Activated CD4-positive, alpha-beta T cell treated with anti-CD3 and anti-CD28 coated beads, Interleukin-2, amount 50 U/mL, for 1 hour (primary cell): ENCODE measurements at regions not wholly inside any gene's neighbourhood (a gene's known extent, or its start where the extent isn't known, plus 50 kb on each side); places are given as distances from the start of the nearest gene placed in this dataset.
"Not testable (repeated sequence)": the region's sequence is repeated elsewhere in the genome, so short reads cannot be mapped to it uniquely, and the experiment has no call there.

Experiments
- DNase-seq: peaks from one replicate; pipeline ENCODE4 v3.0.0-alpha.2; 2020

DNA sequence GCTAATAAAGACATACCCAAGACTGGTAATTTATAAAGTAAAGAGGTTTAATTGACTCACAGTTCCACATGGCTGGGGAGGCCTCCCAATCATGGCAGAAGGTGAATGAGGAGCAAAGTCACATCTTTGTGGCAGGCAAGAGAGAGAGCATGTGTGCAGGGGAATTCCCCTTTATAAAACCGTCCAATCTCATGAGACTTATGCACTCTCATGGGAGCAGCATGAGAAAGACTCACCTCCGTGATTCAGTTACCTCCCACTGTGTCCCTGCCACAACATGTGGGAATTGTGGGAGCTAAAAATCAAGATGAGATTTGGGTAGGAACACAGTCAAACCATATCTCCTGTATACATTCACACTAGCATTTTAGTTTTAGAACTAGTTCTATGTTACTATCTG, 101.7 kb upstream of the NIPA1 start:
- DNase-seq, result not testable (repeated sequence)

DNA sequence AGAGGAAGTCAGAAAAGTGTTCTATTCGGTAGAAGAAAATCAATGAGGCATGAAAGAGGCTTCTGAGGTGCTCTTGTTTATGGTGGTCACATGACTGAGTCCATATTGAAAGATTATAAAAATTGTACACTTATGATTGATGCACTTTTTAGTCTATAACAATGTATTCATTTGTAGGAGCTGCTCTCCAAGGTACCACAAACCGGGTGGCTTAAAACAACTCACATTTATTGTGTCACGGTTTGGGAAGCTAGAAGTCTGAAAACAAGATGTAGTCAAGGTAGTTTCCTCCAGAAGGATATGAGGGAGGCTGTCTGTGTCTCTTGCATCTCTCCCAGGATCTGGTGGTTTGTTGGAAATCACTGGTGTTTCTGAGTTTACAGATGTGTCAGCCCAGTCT, 86.6 kb upstream of the NIPA1 start:
- DNase-seq, result not testable (repeated sequence)

DNA sequence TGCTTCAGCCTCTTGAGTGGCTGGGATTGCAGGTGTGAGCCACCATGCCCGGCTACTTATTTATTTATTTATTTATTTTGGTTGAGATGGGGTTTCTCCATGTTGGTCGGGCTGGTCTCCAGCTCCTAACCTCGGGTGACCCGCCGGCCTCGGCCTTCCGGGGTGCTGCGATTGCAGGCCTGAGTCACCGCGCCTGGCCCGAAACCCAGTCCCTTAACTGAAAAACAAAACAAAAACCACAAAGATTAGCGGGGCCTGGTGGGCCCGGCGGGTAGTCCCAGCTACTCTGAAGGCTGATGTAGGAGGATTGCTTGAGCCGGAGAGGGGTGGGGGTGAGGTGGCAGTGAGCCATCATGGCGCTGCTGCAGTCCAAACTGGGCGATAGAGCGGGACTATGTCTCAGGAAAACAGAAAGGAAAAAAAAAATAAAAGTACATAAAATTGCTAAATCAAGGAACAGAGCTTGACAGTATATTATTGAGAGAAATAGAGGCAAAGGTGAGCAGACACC, 75.6 kb upstream of the NIPA1 start:
- DNase-seq, result not testable (repeated sequence)

DNA sequence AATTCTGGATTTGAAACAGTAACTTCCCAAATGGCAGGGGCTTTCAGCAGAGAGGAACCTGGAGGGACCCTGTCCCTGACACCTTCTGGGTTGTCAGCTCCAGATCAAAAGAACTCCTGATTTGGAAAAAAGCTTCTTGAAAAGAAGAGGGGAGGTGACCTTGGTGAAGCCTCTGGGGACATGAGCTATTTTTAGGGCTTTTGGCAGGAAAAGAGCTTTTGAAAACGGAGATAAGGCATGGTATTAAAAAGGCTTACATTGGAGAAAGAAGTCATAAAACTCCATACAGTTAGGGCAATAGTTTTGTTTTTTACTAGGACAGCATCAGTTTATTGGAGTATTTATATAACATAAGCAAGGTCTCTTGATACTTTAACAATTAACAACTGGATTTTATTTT, 72.5 kb upstream of the NIPA1 start:
- not testable (repeated sequence) for DNase-seq

DNA sequence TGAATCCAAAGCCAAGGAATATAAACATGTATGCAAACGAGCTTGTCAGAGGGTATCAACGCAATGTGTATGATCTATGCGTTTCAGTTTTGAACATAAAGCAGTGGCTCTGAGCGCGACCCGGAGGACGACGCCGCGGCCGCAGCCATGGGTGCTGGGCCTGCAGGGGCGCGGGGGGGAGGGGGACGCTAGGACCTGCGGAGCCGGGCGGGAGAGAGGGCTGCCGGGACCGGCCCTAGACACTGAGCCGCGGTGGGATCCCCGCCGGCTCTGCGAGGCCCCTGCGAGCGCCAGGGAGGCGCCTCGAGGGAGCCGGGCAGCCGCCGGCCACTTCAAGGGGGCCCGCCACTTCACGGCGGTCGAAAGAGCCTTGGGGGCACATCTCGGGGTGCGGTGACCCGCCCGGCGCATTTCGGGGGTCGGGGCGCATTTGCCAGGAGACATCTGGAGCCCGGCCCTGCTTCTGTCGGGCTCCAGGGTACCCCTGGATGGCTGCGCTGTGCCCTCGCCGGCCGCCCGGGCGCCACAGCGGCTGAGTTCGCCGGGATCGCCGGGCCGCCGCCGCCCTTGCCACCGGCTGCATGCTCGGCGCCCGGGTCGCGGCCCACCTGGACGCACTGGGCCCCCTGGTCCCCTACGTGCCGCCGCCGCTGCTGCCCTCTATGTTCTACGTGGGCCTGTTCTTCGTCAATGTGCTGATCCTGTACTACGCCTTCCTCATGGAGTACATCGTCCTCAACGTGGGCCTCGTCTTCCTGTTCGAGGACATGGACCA, 71.9 kb upstream of the NIPA1 start:
- not testable (repeated sequence) for DNase-seq

DNA sequence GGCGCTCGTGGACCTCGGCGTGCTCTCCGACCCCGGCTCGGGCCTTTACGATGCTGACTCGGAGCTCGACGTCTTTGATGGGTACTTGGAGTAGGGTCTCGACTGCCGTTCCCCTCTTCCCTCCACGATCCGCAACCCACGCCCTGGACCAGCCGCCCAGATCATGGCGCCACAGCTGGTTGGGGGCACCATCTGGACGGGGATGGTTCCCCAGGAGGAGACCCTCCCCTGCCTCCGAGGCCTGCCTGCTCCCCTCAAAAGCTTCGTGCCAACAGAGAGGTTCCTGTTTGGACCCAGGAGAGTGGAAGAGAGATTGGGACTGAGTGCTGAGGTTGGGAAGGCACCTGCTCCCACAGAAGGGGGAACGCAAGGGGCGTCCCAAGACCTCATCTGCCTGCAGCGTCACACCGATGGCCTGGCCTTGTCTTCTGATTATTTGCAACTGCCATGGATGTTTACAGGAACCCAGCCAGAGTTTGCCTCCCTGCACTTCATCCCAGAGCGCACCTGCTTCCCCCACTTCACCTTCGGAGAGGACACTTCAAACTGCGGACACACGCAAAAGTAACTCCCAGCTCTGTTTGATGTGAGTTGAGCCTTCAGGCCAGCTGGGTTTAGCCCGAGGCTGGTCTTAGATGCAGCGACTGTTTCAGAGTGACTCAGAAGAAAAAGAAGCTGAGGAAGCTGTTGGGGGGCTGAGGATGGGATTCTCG, 71.2 kb upstream of the NIPA1 start:
- DNase-seq, result not testable (repeated sequence)

DNA sequence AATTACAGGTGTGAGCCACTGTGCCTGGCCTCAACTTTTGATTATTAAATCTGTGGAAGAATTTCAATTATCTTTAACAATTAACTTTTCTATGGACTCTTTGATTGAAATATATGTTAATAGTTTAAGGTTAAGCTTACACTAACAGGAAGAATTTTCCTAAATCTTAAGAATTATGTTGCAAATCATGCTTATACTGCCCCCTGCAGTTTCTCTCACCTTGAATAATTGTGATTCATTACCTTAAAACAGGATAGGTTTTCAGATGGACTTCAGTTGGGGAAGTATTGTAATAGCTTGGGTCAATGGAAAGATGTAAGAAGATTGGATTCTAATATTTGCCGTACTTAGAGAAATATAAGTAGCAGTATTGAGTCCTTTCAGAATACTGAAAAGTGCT, 66.5 kb upstream of the NIPA1 start:
- not testable (repeated sequence) for DNase-seq

DNA sequence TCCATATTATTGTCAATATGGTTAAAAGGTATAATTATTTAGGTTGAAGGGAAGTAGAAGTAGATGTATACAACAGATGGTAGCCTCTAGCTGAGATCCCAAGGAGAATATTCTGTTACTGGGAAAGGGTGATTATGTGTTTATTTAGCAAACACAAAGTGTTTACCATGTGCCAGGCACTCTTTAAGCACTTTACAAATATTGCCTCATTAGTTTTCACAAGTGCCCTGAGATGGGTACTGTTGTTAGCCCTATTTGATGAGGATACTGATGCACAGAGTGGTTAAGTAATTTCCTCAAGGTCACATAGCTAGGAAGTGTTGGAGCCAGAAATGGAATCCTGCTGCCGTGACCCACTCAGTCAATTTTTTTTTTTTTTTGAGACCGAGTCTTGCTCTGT, 60.3 kb upstream of the NIPA1 start:
- DNase-seq, result not testable (repeated sequence)

DNA sequence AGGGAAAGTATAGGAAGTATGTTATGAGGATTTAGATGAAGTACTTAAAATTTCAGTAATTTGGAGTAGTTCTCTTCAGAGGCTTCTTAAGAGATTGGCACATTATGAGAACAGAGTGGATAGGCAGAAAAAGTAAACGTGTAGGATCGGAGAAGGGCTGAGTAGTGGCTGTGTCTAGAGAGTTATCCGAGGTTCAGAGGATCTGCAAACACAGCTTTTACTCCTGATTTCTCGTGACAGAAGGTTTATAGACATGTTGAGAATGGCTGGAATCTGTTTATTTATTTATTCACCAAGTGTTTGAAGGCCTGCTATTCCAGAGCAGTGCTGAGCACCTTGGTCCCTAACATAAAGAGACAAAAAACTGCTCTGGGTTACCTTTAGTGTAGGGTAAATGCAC, 51.4 kb upstream of the NIPA1 start:
- DNase-seq, result not testable (repeated sequence)

DNA sequence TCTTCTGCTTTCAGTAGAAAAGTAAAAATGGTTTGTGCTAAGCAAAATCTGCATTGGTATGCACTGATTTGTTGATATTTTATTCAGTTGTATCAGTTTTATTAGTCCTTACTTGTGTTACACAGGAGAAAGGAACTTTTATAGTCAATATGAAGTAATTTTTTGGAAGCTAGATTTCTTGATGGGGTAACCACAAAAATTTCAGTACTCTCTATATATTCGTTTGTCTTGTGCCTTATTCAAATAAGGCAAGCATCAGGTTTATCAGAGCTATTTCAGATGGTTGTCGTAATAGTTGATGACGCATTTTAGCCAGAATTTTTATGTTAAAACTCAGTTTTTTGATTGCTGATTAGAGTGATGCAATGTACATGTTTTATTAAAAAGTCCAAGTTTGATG, 50.7 kb upstream of the NIPA1 start:
- DNase-seq, result no peak

DNA sequence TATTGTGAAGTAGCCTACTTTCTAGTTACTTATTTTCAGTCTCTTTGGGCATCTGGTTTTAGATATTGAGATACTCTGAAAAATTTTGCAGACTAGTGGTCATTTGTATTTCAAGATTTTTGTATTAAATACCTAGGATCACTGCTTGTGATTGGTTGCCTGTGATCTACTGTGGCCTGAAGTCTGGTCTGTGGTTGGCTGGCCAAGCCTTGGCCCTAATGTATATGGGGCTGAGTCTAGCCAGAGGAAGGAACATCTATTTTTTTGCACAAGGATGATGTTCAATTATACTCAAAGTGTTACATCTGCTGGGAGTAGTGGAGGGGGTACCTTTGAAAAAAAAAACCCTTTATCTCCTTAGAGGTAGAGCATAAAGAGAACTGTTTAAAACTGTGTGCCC, 50.2 kb upstream of the NIPA1 start:
- not testable (repeated sequence) for DNase-seq
